Ovary (tissue), 3 donors: ENCODE measurements at regions not wholly inside any gene's neighbourhood (a gene's known extent, or its start where the extent isn't known, plus 50 kb on each side); places are given as distances from the start of the nearest gene placed in this dataset.

Source experiments
- CTCF ChIP-seq, 3 donors: fragments of 450-650 bp in 2 of 3; fragments of 200-600 bp in 1 of 3; IDR thresholded peaks; one replicate each; pipeline versions ENCODE4 v1.5.1 to v1.8.0; 2016 to 2022; ENCODE audit warnings: antibody characterized with exemption in 3 of 3, mild to moderate bottlenecking in 1 of 3
- EP300 ChIP-seq: sonication (generic); formaldehyde crosslinking; IDR thresholded peaks from one replicate; pipeline ENCODE4 v1.6.1; 2017; ENCODE audit warnings: antibody characterized with exemption
- POLR2A ChIP-seq: fragments of 450-650 bp; IDR thresholded peaks from one replicate; pipeline ENCODE4 v1.6.1; 2017; ENCODE audit warnings: antibody characterized with exemption, mild to moderate bottlenecking, moderate library complexity
- donor health status: DM: no; HTN: no; CAD: no.

- TF ChIP-seq CTCF (IDR thresholded peaks at IDR 0.05) (no peak), POLR2A (no peak), EP300 (no peak)
Observed at GRCh38 chr1:102630041-102630440, 478.3 kb downstream of the COL11A1 start.
